ENCODE measurements at regions not wholly inside any gene's neighbourhood (a gene's known extent, or its start where the extent isn't known, plus 50 kb on each side); places are given as distances from the start of the nearest gene placed in this dataset.

DNA sequence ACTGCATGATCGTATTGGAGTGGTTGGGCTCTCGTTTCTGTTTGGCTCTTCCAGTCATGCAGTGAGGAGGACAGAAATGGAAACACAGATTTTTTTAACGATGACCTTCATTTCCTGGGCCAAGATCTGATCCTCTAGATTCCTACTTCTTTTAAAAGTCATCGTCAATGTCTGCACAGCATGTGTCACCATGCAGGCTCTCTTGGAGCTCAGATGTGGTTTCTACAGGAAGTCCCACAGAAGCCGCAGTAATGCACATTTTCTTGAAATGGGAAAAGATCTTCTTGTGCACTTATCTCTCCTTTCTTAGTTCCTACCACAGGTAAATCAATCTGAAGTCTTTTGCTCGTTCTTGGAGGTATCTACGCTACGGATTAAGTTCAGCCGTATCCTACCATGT is 626.9 kb downstream of the EFNB2 start:
- TF ChIP-seq GATA2 (IDR thresholded peaks at IDR 0.05; ENCODE audit: low read depth, low read length) (no peak), GATA3 (IDR thresholded peaks at IDR 0.05; ENCODE audit: low read depth, low read length) (no peak)

Data from SH-SY5Y (cell line).